ENCODE measurements at regions not wholly inside any gene's neighbourhood (a gene's known extent, or its start where the extent isn't known, plus 50 kb on each side); places are given as distances from the start of the nearest gene placed in this dataset.

GRCh38 chr9:38312406-38312805, 80.1 kb upstream of the ALDH1B1 start:
- DNase-seq, result no peak

- no peak for DNase-seq
Observed at GRCh38 chr9:38311382-38312270, 80.9 kb upstream of the ALDH1B1 start.

GRCh38 chr9:38309324-38310195, 82.9 kb upstream of the ALDH1B1 start:
- no peak for DNase-seq

GRCh38 chr9:38308136-38308535, 84.4 kb upstream of the ALDH1B1 start:
- no peak for DNase-seq

- no peak for DNase-seq
Observed at GRCh38 chr9:38306899-38307298, 85.6 kb upstream of the ALDH1B1 start.

GRCh38 chr9:38305582-38305981, 86.9 kb upstream of the ALDH1B1 start:
- DNase-seq, result no peak

- no peak for DNase-seq
Observed at GRCh38 chr9:38301376-38302106, 91.0 kb upstream of the ALDH1B1 start.

GRCh38 chr9:38299856-38300255, 92.6 kb upstream of the ALDH1B1 start:
- no peak for DNase-seq

GRCh38 chr9:38298904-38299303, 93.6 kb upstream of the ALDH1B1 start:
- DNase-seq, result no peak

- DNase-seq, result no peak
Observed at GRCh38 chr9:38298503-38298902, 94.0 kb upstream of the ALDH1B1 start.

GRCh38 chr9:38296807-38297206, 95.7 kb upstream of the ALDH1B1 start:
- DNase-seq, result no peak

- DNase-seq, result no peak
Observed at GRCh38 chr9:38295764-38296163, 96.7 kb upstream of the ALDH1B1 start.

GRCh38 chr9:38294220-38294960, 98.1 kb upstream of the ALDH1B1 start:
- no peak for DNase-seq

- DNase-seq, result no peak
Observed at GRCh38 chr9:38293022-38293421, 99.5 kb upstream of the ALDH1B1 start.

- no peak for DNase-seq
Observed at GRCh38 chr9:38292480-38292879, 100.0 kb upstream of the ALDH1B1 start.

- DNase-seq, result no peak
Observed at GRCh38 chr9:38289866-38290245, 102.6 kb upstream of the ALDH1B1 start.

- no peak for DNase-seq
Observed at GRCh38 chr9:38289236-38289865, 103.2 kb upstream of the ALDH1B1 start.

GRCh38 chr9:38288502-38288901, 104.0 kb upstream of the ALDH1B1 start:
- DNase-seq, result no peak

GRCh38 chr9:38287420-38287985, 105.0 kb upstream of the ALDH1B1 start:
- DNase-seq, result no peak

GRCh38 chr9:38286766-38287165, 105.7 kb upstream of the ALDH1B1 start:
- no peak for DNase-seq

GRCh38 chr9:38286357-38286756, 106.1 kb upstream of the ALDH1B1 start:
- no peak for DNase-seq

GRCh38 chr9:38285236-38285635, 107.3 kb upstream of the ALDH1B1 start:
- no peak for DNase-seq

Data from activated CD4-positive, alpha-beta T cell treated with anti-CD3 and anti-CD28 coated beads, Interleukin-2, amount 50 U/mL, for 16 hours (primary cell).